Large intestine (tissue), 3 donors: ENCODE measurements at regions not wholly inside any gene's neighbourhood (a gene's known extent, or its start where the extent isn't known, plus 50 kb on each side); places are given as distances from the start of the nearest gene placed in this dataset.

Experiments
- DNase-seq, 2 donors: peaks; one replicate each; pipeline versions ENCODE4 v3.0.0 to v3.0.0-alpha.2; 2013
- H3K27ac ChIP-seq: one replicate; pipeline ENCODE4 v1.5.1; 2013; ENCODE audit warnings: low read length
- H3K27me3 ChIP-seq: 2 replicates; pipeline ENCODE4 v1.6.1; 2013; ENCODE audit warnings: low read length; ENCODE audit not compliant: control insufficient read depth, insufficient read depth
- H3K36me3 ChIP-seq: 2 replicates; pipeline ENCODE4 v1.6.1; 2013; ENCODE audit warnings: low read length; ENCODE audit not compliant: control insufficient read depth, insufficient read depth
- H3K4me1 ChIP-seq: one replicate; pipeline ENCODE4 v1.6.1; 2013; ENCODE audit warnings: low read length; ENCODE audit not compliant: control insufficient read depth, insufficient read depth
- H3K4me3 ChIP-seq: one replicate; pipeline ENCODE4 v1.5.1; 2013; ENCODE audit warnings: low read length
- H3K9me3 ChIP-seq: one replicate; pipeline ENCODE4 v1.6.1; 2013; ENCODE audit warnings: mild to moderate bottlenecking, low read depth, low read length, moderate library complexity; ENCODE audit not compliant: control insufficient read depth
- WGBS: methylation state at CpG from one replicate; pipeline ENCODE4 v1.1.5; 2013; ENCODE audit warnings: low lambda C conversion rate; ENCODE audit not compliant: insufficient coverage; 5-methylcytosine and 5-hydroxymethylcytosine counted together

DNA sequence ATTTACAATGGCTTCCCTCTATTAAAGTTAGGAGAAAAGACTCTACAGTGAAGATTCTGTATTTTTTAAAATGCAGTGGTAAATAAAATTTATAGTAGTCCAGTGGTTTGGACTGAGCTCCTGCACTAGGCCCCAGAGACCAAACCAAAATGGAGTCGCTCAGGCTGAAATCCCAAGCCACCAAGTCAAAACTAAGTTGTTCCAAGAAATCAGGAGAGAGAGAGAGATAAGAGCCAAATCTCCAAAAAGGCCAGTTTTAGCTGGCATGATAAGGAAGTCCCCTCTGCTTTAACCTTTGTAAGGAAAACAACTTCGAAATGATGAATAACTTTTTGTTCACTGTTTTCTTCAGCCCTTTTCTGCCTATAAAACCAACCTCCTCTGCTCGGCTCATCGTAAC lies 265.9 kb upstream of the KLF14 start:
- Histone ChIP-seq H3K36me3 (no peaks in the 10 kb centered on the region), H3K27ac (no peak overlapping the region), H3K9me3 (peaks cover 5% of the 10 kb centered on the region), H3K4me1 (peaks cover 28% of the 10 kb centered on the region), H3K27me3 (no peaks in the 10 kb centered on the region), H3K4me3 (no peak overlapping the region)
- DNase-seq: no peak
- 50% methylated on average over 2 of the region's 4 CpGs for WGBS

DNA sequence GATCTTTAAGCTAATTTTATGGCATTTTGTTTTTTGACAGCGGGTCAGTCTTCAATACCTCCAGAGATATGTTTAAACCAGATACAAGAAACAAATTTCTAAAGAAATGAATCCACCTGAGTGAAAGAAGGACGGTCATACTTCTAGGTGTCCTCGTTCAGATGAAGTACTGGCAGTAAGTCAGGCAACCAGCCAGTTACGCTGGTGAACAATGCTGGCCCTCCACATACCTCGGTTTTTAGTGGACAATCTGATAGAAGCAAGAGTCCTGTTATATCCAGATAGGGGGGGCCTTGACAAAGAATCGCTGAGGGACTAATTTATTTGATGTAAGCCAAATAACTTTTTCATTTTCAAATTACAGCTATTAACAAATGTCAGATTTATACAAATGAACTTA lies 266.4 kb upstream of the KLF14 start:
- no peak overlapping the region for H3K27ac ChIP-seq
- no peaks in the 10 kb centered on the region for H3K27me3 ChIP-seq
- WGBS: 100% methylated on average over 1 of the region's 6 CpGs
- H3K9me3 ChIP-seq: peaks cover 5% of the 10 kb centered on the region
- H3K36me3 ChIP-seq: no peaks in the 10 kb centered on the region
- no peak overlapping the region for H3K4me3 ChIP-seq
- H3K4me1 ChIP-seq: peaks cover 24% of the 10 kb centered on the region
- no peak for DNase-seq

- no CpG with 5 or more reads among the region's 2 CpGs for WGBS
- no peak overlapping the region for H3K4me3 ChIP-seq
- H3K36me3 ChIP-seq: no peaks in the 10 kb centered on the region
- H3K27ac ChIP-seq: no peak overlapping the region
- H3K27me3 ChIP-seq: no peaks in the 10 kb centered on the region
- peaks cover 5% of the 10 kb centered on the region for H3K9me3 ChIP-seq
- peaks cover 21% of the 10 kb centered on the region for H3K4me1 ChIP-seq
- DNase-seq: no peak
These were observed 266.9 kb upstream of the KLF14 start for GRCh38 chr7:131000873-131001272.

GRCh38 chr7:131002600-131002999 lies 268.6 kb upstream of the KLF14 start:
- Histone ChIP-seq H3K36me3 (no peaks in the 10 kb centered on the region), H3K9me3 (peaks cover 5% of the 10 kb centered on the region), H3K27ac (no peak overlapping the region), H3K27me3 (no peaks in the 10 kb centered on the region), H3K4me3 (no peak overlapping the region), H3K4me1 (peaks cover 11% of the 10 kb centered on the region)
- DNase-seq: no peak
- no CpG with 5 or more reads among the region's 1 CpG for WGBS

GRCh38 chr7:131003634-131004033 lies 269.6 kb upstream of the KLF14 start:
- Histone ChIP-seq H3K36me3 (no peaks in the 10 kb centered on the region), H3K27ac (no peak overlapping the region), H3K9me3 (peaks cover 5% of the 10 kb centered on the region), H3K4me3 (no peak overlapping the region), H3K27me3 (no peaks in the 10 kb centered on the region), H3K4me1 (peaks cover 8% of the 10 kb centered on the region)
- no peak for DNase-seq
- no CpG with 5 or more reads among the region's 4 CpGs for WGBS

- Histone ChIP-seq H3K36me3 (no peaks in the 10 kb centered on the region), H3K9me3 (peaks cover 5% of the 10 kb centered on the region), H3K4me3 (no peak overlapping the region), H3K4me1 (peaks cover 4% of the 10 kb centered on the region), H3K27me3 (no peaks in the 10 kb centered on the region), H3K27ac (no peak overlapping the region)
- WGBS: no CpG with 5 or more reads among the region's 1 CpG
- DNase-seq: no peak
These were observed 270.4 kb upstream of the KLF14 start for GRCh38 chr7:131004371-131004770.

DNA sequence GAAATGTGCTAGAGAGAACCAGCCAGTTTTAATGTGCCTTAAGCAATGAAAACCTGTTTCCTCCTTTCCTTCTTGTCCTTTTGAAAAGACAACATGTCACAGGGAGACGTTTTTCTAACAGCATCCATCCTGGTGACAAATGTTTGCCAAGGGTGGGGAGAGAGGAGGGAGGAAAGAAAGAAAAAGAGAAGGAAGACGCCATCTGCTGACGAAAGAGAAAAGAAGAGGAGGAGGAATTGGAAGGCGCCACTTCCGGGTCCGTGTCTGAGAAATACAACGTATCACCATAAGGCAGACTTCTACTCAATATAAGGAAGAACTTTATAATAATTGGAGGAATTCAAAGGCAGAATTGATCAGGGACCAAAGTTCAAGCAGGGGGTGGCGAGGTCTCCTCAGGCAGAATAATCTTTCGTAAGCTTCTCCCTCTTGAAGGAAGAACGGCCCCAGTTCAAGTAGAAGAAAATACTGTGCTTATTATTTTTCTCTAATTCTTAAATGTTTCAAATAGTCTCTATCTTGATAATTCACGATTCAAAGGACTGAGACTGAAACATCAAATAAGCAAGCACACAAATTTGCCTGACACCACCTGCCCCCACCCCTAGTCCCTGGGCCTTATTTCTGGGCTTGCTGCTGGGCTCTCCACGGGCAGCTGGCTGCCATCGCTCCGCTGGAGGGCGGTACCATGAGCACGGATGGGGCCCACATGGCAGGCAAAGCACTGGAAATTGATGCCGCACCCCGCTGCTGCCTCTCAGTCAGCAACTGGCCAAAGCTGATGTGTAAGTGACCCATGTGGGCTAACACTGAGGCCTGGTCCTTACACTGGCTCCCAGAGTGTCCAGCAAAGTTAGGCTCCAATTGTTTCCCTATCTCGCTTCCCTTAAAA lies 273.7 kb upstream of the KLF14 start:
- Histone ChIP-seq H3K4me3 (no peak overlapping the region), H3K36me3 (no peaks in the 10 kb centered on the region), H3K9me3 (peaks cover under 1% of the 10 kb centered on the region), H3K27me3 (no peaks in the 10 kb centered on the region), H3K4me1 (no peaks in the 10 kb centered on the region), H3K27ac (no peak overlapping the region)
- 15% methylated on average over 8 of the region's 19 CpGs for WGBS
- DNase-seq: peak; percentile 64 to 82

GRCh38 chr7:131008840-131009711 lies 275.1 kb upstream of the KLF14 start:
- Histone ChIP-seq H3K4me1 (no peaks in the 10 kb centered on the region), H3K36me3 (no peaks in the 10 kb centered on the region), H3K4me3 (no peak overlapping the region), H3K27me3 (no peaks in the 10 kb centered on the region), H3K9me3 (no peaks in the 10 kb centered on the region), H3K27ac (no peak overlapping the region)
- DNase-seq: no peak
- 100% methylated on average over 1 of the region's 5 CpGs for WGBS

GRCh38 chr7:131010029-131010716 lies 276.2 kb upstream of the KLF14 start:
- H3K9me3 ChIP-seq: no peaks in the 10 kb centered on the region
- no peaks in the 10 kb centered on the region for H3K27me3 ChIP-seq
- H3K36me3 ChIP-seq: no peaks in the 10 kb centered on the region
- WGBS: no CpG with 5 or more reads among the region's 12 CpGs
- no peak for DNase-seq
- H3K4me3 ChIP-seq: no peak overlapping the region
- no peaks in the 10 kb centered on the region for H3K4me1 ChIP-seq
- no peak overlapping the region for H3K27ac ChIP-seq
